Hematopoietic multipotent progenitor cell treated with erythropoietin and hydrocortisone succinate and interleukin-3 and kit ligand, for 17 days (in vitro differentiated cells): ENCODE measurements at regions not wholly inside any gene's neighbourhood (a gene's known extent, or its start where the extent isn't known, plus 50 kb on each side); places are given as distances from the start of the nearest gene placed in this dataset.
"Not testable (repeated sequence)": the region's sequence is repeated elsewhere in the genome, so short reads cannot be mapped to it uniquely, and the experiment has no call there.

Experiments used
- DNase-seq: peaks from one replicate; pipeline ENCODE4 v3.0.0-alpha.2; 2015; ENCODE audit warnings: low spot score

- DNase-seq: no peak
These were observed 193.7 kb upstream of the SVIL start for GRCh38 chr10:29828440-29828894.

- DNase-seq: no peak
These were observed 192.7 kb upstream of the SVIL start for GRCh38 chr10:29827512-29827911.

- DNase-seq: no peak
These were observed 192.2 kb upstream of the SVIL start for GRCh38 chr10:29826801-29827450.

GRCh38 chr10:29826221-29826620 lies 191.4 kb upstream of the SVIL start:
- DNase-seq: no peak

- no peak for DNase-seq
These were observed 188.8 kb upstream of the SVIL start for GRCh38 chr10:29823553-29824080.

GRCh38 chr10:29820890-29821461 lies 186.2 kb upstream of the SVIL start:
- no peak for DNase-seq

- no peak for DNase-seq
These were observed 182.2 kb upstream of the SVIL start for GRCh38 chr10:29816801-29817558.

GRCh38 chr10:29815572-29815971 lies 180.8 kb upstream of the SVIL start:
- DNase-seq: no peak

GRCh38 chr10:29811751-29812427 lies 177.1 kb upstream of the SVIL start:
- DNase-seq: peak; percentile 10

GRCh38 chr10:29810816-29811215 lies 176.0 kb upstream of the SVIL start:
- DNase-seq: no peak

GRCh38 chr10:29810231-29810630 lies 175.5 kb upstream of the SVIL start:
- not testable (repeated sequence) for DNase-seq

- no peak for DNase-seq
These were observed 174.6 kb upstream of the SVIL start for GRCh38 chr10:29809383-29809782.

- DNase-seq: no peak
These were observed 172.5 kb upstream of the SVIL start for GRCh38 chr10:29807163-29807806.

GRCh38 chr10:29806350-29806788 lies 171.6 kb upstream of the SVIL start:
- no peak for DNase-seq

GRCh38 chr10:29805134-29805723 lies 170.5 kb upstream of the SVIL start:
- no peak for DNase-seq

- DNase-seq: no peak
These were observed 169.5 kb upstream of the SVIL start for GRCh38 chr10:29804025-29804852.

- no peak for DNase-seq
These were observed 167.4 kb upstream of the SVIL start for GRCh38 chr10:29802171-29802570.

- DNase-seq: no peak
These were observed 164.3 kb upstream of the SVIL start for GRCh38 chr10:29798921-29799690.

- no peak for DNase-seq
These were observed 162.8 kb upstream of the SVIL start for GRCh38 chr10:29797616-29798015.

GRCh38 chr10:29795850-29796249 lies 161.1 kb upstream of the SVIL start:
- no peak for DNase-seq
